Esophagus squamous epithelium (tissue), 4 donors: ENCODE measurements at regions not wholly inside any gene's neighbourhood (a gene's known extent, or its start where the extent isn't known, plus 50 kb on each side); places are given as distances from the start of the nearest gene placed in this dataset.

Experiments
- CTCF ChIP-seq, 6 experiments: fragments of 450-650 bp in 4 of 6; fragments of 200-600 bp in 2 of 6; sonication (generic) in 2 of 6; IDR thresholded peaks; one replicate each; pipeline ENCODE4 v1.5.1; 2016 to 2019; ENCODE audit warnings: antibody characterized with exemption in 6 of 6, mild to moderate bottlenecking in 4 of 6, moderate library complexity in 4 of 6
- POLR2A ChIP-seq, 4 donors: fragments of 450-650 bp; IDR thresholded peaks; one replicate each; pipeline ENCODE4 v1.6.1; 2017; ENCODE audit warnings: antibody characterized with exemption in 4 of 4, mild to moderate bottlenecking in 4 of 4, moderate library complexity in 3 of 4

DNA sequence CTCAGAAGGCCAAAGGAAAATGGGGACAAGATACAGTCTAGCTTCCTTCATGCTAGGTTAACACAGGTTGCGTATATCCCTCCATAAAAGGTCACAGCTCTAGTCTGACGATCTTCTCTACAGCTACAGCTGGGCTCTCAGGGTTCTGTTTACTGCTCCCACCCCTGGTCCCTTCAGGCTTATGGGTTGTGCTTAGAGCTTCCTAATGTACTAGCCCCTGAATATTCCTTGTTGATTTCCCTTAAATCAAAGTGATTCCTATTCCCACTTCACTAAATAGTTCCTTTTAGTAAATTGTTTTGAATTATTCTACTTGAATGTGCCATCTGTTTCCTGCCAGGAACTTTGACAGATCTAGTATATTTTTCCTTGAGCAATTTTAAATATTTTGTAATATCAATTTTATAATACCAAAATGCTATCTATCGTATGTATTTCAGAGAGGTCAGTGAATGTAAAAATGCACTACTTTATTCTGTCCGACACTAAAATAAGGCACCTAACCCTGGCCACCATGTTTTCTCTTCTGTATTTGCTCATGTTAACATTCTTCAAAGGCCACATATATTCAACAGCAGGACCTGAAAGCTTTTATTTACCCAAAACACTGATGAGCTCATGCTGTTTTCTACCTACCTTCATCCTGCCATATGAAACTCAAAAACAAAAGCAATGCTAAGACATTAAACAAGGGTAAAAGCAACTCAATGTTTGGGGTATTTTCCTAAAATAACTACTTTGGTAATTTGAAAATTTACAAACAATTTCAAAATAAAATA, 92.8 kb upstream of the TGFBR2 start:
- TF ChIP-seq CTCF (IDR thresholded peaks at IDR 0.05) (no peak), POLR2A (IDR thresholded peaks at IDR 0.05) (no peak)
